H7 (cell line): ENCODE measurements at regions not wholly inside any gene's neighbourhood (a gene's known extent, or its start where the extent isn't known, plus 50 kb on each side); places are given as distances from the start of the nearest gene placed in this dataset.
"Not testable (repeated sequence)": the region's sequence is repeated elsewhere in the genome, so short reads cannot be mapped to it uniquely, and the experiment has no call there.

Source experiments
- DNase-seq: peaks from one replicate; pipeline ENCODE4 v3.0.0; 2012
- H3K27me3 ChIP-seq: 2 replicates; pipeline ENCODE4 v1.6.0; 2011; ENCODE audit warnings: mild to moderate bottlenecking, low read length; ENCODE audit not compliant: control insufficient read depth, insufficient read depth
- H3K36me3 ChIP-seq: replicated peaks from 2 replicates; pipeline ENCODE4 v1.5.1; 2011; ENCODE audit warnings: low read length; ENCODE audit not compliant: control insufficient read depth, insufficient read depth
- H3K4me3 ChIP-seq: 2 replicates; pipeline ENCODE4 v1.5.1; 2011; ENCODE audit warnings: low read depth, mild to moderate bottlenecking, control low read depth, low read length, moderate library complexity; ENCODE audit not compliant: insufficient read depth

DNA sequence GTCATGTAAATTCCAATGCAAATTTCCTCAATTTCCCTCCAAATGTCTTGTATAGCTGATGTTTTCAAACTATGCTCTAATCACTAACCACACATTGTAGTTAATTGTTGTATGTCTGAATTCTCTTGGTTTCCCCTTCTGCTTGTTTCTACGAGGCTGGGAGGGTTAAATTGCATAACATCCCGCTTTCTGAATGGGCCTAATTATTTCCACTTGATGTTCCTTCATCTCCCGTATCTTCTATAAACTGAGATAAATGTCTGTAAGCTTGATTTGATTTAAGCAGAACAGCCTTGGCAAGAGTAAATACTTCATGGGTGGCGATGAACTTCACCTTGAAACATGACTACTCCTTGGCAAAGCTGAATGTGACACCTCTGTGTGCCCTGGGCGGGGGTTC is 72.2 kb downstream of the SERINC2 start:
- no peak overlapping the region for H3K4me3 ChIP-seq
- no peak for DNase-seq
- no peaks in the 10 kb centered on the region; the same call in 1 of the 2 replicates for H3K27me3 ChIP-seq
- H3K36me3 ChIP-seq, result no peaks in the 10 kb centered on the region

DNA sequence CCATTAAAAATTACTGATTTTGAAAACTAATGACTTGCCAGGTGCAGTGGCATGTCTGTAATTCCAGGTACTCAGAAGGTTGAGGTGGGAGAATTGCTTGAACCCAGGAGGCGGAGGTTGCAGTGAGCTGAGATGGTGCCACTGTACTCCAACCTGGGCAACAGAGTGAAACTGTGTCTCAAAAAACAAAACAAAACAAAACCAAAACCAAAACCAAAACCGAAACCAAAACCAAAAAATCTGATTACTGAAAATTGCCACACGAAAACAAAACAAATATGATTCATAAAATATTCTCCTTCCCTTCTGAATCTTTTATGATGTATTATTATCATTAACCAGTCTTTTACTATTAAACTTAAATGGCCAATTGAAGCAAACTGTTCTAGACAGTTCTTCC is 74.1 kb downstream of the SERINC2 start:
- H3K27me3 ChIP-seq, result no peaks in the 10 kb centered on the region; the same call in 1 of the 2 replicates
- no peaks in the 10 kb centered on the region for H3K36me3 ChIP-seq
- H3K4me3 ChIP-seq, result no peak overlapping the region
- DNase-seq, result no peak

DNA sequence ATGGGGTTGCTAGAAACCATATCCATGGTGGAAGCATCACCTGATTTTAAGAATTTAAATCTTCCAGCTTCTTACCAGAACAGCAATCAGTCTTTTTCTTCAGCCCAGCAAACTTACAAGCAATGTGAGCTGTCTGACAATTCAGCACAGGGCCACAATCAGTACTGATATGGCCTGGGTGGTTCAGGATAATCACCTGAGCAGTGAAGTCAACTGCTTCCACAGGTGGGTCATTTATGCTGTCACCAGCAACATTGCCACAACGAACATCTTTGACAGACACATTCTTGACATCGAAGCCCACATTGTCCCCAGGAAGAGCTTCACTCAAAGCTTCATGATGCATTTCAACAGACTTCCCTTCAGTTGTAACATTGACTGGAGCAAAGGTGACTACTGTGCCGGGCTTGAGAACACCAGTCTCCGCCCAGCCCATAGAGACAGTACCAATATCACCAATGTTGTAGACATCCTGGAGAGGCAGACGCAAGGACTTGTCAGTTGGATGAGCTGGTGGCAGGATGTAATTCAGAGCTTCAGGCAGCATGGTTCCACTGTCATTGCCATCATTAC is 74.8 kb downstream of the SERINC2 start:
- H3K27me3 ChIP-seq, result no peaks in the 10 kb centered on the region; the same call in 1 of the 2 replicates
- H3K36me3 ChIP-seq, result no peaks in the 10 kb centered on the region
- no peak overlapping the region for H3K4me3 ChIP-seq
- DNase-seq, result no peak

DNA sequence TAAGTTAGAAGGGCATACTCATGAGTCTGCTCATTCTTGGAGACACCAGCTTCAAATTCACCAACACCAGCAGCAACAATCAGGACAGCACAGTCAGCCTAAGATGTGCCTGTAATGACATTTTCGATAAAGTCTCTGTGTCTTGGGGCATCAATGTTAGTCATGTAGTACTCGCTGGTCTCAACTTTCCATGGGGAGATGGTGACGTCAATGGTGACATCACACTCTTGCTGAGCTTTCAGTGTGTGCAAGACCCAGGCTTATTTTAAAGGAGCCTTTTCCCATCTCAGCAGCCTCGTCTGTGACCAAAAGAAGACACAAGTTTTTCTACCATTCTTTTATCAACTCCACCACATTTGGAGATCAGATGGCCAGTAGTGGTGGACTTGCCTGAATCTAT is 75.5 kb downstream of the SERINC2 start:
- no peak for DNase-seq
- no peak overlapping the region for H3K4me3 ChIP-seq
- no peaks in the 10 kb centered on the region for H3K36me3 ChIP-seq
- no peaks in the 10 kb centered on the region; the same call in 1 of the 2 replicates for H3K27me3 ChIP-seq

DNA sequence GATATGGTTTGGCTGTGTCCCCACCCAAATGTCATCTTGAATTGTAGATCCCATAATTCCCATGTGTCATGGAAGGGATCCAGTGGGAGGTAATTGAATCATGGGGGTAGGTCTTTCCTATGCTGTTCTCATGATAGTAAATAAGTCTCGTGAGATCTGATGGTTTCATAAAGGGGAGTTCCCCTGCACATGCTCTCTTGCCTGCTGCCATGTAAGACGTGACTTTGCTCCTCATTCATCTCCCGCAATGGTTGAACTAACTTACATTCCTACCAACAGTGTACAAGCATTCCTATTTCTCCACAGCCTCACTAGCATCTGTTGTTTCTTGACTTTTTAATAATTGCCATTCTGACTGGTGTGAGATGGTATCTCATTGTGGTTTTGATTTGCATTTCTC is 76.6 kb downstream of the SERINC2 start:
- H3K27me3 ChIP-seq, DNase-seq, H3K36me3 ChIP-seq: not testable (repeated sequence)

DNA sequence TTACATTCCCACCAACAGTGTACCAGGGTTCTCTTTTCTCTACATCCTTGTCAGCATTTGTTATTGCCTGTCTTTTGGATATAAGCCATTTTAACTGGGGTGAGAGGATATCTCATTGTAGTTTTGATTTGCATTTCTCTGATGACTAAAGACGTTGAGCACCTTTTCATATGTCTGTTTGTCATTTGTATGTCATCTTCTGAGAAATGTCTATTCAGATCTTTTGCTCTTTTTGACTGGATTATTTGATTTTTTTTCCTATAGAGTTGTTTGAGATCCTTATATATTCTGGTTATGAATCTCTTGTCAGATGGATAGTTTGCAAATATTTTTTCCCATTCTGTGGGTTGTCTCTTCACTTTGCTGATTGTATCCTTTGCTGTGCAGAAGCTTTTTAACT is 77.6 kb downstream of the SERINC2 start:
- not testable (repeated sequence) for DNase-seq, H3K36me3 ChIP-seq, H3K27me3 ChIP-seq, H3K4me3 ChIP-seq

More for the DNA sequence above, 76.6 kb downstream of the SERINC2 start:
- not testable (repeated sequence) for H3K4me3 ChIP-seq

DNA sequence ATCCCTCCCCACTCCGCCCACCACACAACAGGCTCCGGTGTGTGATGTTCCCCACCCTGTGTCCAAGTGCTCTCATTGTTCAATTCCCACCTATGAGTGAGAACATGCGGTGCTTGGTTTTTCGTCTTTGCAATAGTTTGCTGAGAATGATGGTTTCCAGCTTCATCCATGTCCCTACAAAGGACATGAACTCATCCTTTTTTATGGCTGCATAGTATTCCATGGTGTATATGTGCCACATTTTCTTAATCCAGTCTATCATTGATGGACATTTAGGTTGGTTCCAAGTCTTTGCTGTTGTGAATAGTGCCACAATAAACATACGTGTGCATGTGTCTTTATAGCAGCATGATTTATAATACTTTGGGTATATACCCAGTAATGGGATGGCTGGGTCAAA is 81.0 kb upstream of the TINAGL1 start:
- not testable (repeated sequence) for H3K36me3 ChIP-seq, H3K4me3 ChIP-seq, DNase-seq, H3K27me3 ChIP-seq

DNA sequence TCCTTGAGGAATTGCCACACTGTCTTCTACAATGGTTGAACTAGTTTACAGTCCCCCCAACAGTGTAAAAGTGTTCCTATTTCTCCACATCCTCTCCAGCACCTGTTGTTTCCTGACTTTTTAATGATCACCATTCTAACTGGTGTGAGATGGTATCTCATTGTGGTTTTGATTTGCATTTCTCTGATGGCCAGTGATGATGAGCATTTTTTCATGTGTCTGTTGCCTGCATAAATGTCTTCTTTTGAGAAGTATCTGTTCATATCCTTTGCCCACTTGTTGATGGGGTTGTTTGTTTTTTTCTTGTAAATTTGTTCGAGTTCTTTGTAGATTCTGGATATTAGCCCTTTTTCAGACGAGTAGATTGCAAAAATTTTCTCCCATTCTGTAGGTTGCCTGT is 80.5 kb upstream of the TINAGL1 start:
- H3K36me3 ChIP-seq, H3K27me3 ChIP-seq, DNase-seq, H3K4me3 ChIP-seq: not testable (repeated sequence)

DNA sequence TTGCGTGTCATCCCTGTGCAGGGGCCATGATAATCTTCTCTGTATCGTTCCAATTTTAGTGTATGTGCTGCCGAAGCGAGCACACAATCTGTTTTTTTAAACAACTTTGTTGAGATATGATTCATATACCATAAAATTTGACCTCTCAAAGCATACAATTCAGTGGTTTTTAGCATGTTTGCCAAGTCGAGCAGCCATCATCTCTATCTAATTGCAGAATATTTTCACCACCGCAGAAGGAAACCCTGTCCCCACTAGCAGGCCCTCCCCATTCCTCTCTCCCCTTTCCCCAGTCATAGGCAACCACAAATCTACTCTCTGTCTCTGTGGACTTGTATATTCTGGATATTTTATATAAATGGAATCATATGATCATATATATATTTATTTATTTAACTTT is 78.7 kb upstream of the TINAGL1 start:
- Histone ChIP-seq H3K27me3 (no peaks in the 10 kb centered on the region), H3K36me3 (no peaks in the 10 kb centered on the region), H3K4me3 (no peak overlapping the region)
- DNase-seq, result no peak

DNA sequence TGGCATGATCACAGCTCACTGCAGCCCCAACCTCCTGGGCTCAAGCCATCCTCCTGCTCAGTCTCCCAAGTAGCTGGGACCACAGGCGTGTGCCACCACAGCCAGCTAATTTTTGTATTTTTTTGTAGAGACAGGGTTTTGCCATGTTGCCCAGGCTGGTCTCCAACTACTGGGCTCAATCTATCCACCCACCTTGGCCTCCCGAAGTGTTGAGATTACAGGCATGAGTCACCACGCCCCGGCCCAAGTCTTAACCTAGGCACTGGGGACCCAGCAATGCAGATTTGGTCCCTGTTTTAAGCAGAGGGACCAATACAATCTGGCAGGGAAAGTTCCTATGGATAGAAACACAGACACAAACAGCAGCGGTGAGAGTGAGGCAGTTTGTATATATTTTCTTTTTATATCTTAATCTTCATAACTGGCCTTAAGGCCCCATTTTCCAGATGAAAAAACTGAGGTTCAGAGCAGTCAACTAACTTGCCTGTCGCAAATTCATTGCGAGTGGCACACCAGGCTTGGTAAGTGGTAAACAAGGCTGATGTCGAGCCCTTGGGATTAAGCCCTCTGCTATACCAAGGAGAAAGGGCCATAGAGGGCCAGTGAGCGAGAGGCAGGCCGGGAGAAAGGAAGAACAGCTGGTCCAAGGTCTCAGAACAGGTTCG is 77.8 kb upstream of the TINAGL1 start:
- DNase-seq, result no peak
- Histone ChIP-seq H3K36me3 (no peaks in the 10 kb centered on the region), H3K4me3 (no peak overlapping the region), H3K27me3 (no peaks in the 10 kb centered on the region)

DNA sequence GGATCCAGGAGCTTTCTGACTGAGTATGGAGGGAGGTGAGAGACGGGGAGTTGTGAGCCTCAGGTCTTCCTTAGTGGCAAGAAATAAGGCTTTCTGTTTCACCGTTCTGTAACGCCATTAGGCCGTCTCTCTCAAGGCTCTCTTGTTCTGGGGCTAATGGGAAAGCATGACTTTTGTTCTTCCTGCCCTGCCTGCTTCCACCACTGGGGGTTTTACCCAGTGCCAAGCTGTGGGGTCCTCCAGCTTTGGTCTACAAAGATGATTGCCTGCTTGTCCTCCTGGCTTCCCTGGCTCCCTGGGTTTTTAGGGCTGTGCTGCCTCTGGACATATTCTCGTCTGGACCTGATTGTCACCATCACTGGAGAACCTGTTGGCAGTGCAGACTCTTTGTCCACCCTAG is 74.8 kb upstream of the TINAGL1 start:
- Histone ChIP-seq H3K4me3 (no peak overlapping the region), H3K36me3 (no peaks in the 10 kb centered on the region), H3K27me3 (0 out of 2 replicates have a peak, but pooled peaks cover 2% of the 10 kb centered on the region)
- DNase-seq, result peak; percentile 48

DNA sequence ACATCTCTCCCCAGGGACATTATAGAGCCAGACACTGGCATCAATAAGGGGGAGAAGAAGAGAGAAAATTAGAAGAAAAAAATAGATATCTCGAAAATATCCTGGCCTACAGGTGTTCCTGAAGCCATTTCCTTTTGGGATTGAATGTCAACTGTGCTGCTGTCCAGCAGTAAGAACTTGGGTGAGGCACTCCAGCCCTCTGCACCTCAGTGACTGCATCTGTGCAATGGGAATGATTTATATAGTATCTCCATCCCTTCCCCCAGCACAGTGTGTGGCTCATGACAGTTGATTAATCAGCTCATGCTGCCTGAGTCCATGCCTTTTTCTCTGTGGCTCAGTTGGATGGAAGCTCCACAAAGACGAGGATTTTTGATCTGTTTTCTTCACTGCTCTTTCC is 74.1 kb upstream of the TINAGL1 start:
- Histone ChIP-seq H3K4me3 (no peak overlapping the region), H3K36me3 (no peaks in the 10 kb centered on the region), H3K27me3 (0 out of 2 replicates have a peak, but pooled peaks cover 2% of the 10 kb centered on the region)
- no peak for DNase-seq

DNA sequence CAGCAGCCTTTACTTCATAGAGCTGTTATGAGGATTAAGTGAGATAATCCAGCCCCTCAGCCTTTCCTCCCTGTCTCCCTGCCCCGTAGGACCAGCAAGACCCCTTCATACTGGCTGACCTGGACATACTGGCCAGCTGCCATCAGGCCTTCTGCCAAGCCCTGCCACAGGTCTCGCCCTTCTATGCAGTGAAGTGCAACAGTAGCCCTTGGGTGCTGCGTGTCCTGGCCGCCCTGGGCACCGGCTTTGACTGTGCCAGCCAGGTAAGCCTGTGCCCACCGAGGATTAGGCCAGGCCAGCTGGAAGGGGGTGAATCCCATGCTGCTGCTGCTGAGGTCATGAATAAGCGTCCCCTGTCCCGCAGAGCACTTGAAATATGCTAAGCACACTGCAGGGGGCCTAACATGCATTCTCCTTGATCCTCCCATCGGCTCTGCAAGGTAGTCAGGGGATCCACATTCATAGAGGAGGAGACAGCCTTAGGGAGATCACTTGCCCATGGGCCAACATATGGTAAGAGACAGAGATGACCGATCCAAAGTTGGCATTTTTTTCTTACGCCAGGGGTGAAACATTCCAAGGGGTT is 73.3 kb upstream of the TINAGL1 start:
- no peaks in the 10 kb centered on the region for H3K36me3 ChIP-seq
- no peak overlapping the region for H3K4me3 ChIP-seq
- DNase-seq, result peak; percentile 82
- H3K27me3 ChIP-seq, result 0 out of 2 replicates have a peak, but pooled peaks cover 2% of the 10 kb centered on the region

DNA sequence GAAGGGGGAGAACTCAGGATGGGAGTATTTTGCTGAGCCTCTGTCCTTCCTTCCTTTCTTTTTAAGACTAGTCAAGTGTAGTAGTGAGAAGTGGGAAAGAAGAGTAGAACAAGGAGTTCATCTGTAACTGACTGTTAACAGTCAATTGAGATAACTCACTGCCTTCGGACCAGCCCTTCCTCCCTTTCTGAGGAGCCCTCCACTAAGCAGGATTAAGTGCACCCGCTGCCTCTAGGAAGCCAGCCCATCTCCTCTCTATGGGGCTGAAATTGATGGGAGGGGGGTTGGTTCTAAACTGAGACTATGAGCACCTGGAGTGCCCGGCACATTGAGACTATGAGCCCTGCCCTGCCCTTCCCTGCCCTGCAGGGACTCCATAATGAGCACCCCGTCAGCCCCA is 72.7 kb upstream of the TINAGL1 start:
- peak; percentile 64 for DNase-seq
- Histone ChIP-seq H3K27me3 (0 out of 2 replicates have a peak, but pooled peaks cover 2% of the 10 kb centered on the region), H3K36me3 (no peaks in the 10 kb centered on the region), H3K4me3 (no peak overlapping the region)

DNA sequence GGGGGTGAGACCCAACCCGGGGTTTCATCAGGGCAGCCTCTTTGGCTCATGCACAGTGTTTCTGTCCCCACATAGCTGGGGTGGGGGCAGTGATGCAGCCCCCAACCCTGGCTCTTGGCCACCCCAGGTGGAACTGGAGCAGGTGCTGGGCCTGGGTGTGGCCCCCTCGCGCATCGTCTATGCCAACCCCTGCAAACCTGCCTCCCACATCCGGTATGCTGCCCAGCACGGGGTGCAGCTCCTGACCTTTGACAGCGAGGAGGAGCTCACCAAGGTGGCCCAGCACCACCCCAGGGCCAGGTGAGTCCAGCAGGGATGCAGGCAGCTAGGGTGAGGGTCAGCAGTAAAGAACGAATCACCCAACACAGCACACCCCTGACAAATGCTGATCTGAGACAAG is 72.3 kb upstream of the TINAGL1 start:
- H3K4me3 ChIP-seq, result no peak overlapping the region
- H3K27me3 ChIP-seq, result 0 out of 2 replicates have a peak, but pooled peaks cover 2% of the 10 kb centered on the region
- H3K36me3 ChIP-seq, result no peaks in the 10 kb centered on the region
- no peak for DNase-seq
